ENCODE measurements at regions not wholly inside any gene's neighbourhood (a gene's known extent, or its start where the extent isn't known, plus 50 kb on each side); places are given as distances from the start of the nearest gene placed in this dataset.

- Histone ChIP-seq H3K27me3 (ENCODE audit: low read length) (no peaks in the 10 kb centered on the region), H3K9me3 (ENCODE audit: insufficient read depth, low read length) (no peaks in the 10 kb centered on the region), H4K20me1 (ENCODE audit: low read depth, low read length) (no peaks in the 10 kb centered on the region), H2AFZ (ENCODE audit: low read depth, low read length, severe bottlenecking) (no peak overlapping the region), H3K9ac (ENCODE audit: low read length) (no peak overlapping the region), H3K4me3 (ENCODE audit: insufficient read depth, low read length, poor library complexity, severe bottlenecking) (no peak overlapping the region), H3K79me2 (ENCODE audit: insufficient read depth, low read length) (no peaks in the 10 kb centered on the region), H3K27ac (ENCODE audit: low read depth, low read length) (no peak overlapping the region), H3F3A (ENCODE audit: insufficient read depth) (no peaks in the 10 kb centered on the region), H3K4me2 (ENCODE audit: low read depth, low read length, poor library complexity, severe bottlenecking) (no peak overlapping the region), H3K9me2 (replicated peaks; ENCODE audit: insufficient read depth, low read length) (no peaks in the 10 kb centered on the region), H3K36me3 (ENCODE audit: low read length) (no peaks in the 10 kb centered on the region)
- TF ChIP-seq CTCF (IDR thresholded peaks at IDR 0.05; ENCODE audit: insufficient read depth, low read length, poor library complexity, severe bottlenecking) (no peak), EZH2phosphoT487 (conservative IDR thresholded peaks at IDR 0.05; ENCODE audit: low read length) (no peak)
Observed at GRCh38 chr14:25358330-25358729, 308.4 kb upstream of the STXBP6 start.

GRCh38 chr14:25351269-25351668 is 301.3 kb upstream of the STXBP6 start:
- Histone ChIP-seq H3K27ac (ENCODE audit: low read depth, low read length) (no peak overlapping the region), H3K9ac (ENCODE audit: low read length) (no peak overlapping the region), H4K20me1 (ENCODE audit: low read depth, low read length) (no peaks in the 10 kb centered on the region), H3K4me3 (ENCODE audit: insufficient read depth, low read length, poor library complexity, severe bottlenecking) (no peak overlapping the region), H3K9me2 (replicated peaks; ENCODE audit: insufficient read depth, low read length) (no peaks in the 10 kb centered on the region), H3K9me3 (ENCODE audit: insufficient read depth, low read length) (no peaks in the 10 kb centered on the region), H3K27me3 (ENCODE audit: low read length) (no peaks in the 10 kb centered on the region), H3K36me3 (ENCODE audit: low read length) (no peaks in the 10 kb centered on the region), H2AFZ (ENCODE audit: low read depth, low read length, severe bottlenecking) (no peak overlapping the region), H3K79me2 (ENCODE audit: insufficient read depth, low read length) (no peaks in the 10 kb centered on the region), H3K4me2 (ENCODE audit: low read depth, low read length, poor library complexity, severe bottlenecking) (no peak overlapping the region), H3F3A (ENCODE audit: insufficient read depth) (no peaks in the 10 kb centered on the region)
- TF ChIP-seq EZH2phosphoT487 (conservative IDR thresholded peaks at IDR 0.05; ENCODE audit: low read length), result no peak
- TF ChIP-seq CTCF (IDR thresholded peaks at IDR 0.05; ENCODE audit: insufficient read depth, low read length, poor library complexity, severe bottlenecking), result no peak

- TF ChIP-seq CTCF (IDR thresholded peaks at IDR 0.05; ENCODE audit: insufficient read depth, low read length, poor library complexity, severe bottlenecking) (no peak), EZH2phosphoT487 (conservative IDR thresholded peaks at IDR 0.05; ENCODE audit: low read length) (no peak)
- Histone ChIP-seq H3K27me3 (ENCODE audit: low read length) (no peaks in the 10 kb centered on the region), H3K9me2 (replicated peaks; ENCODE audit: insufficient read depth, low read length) (no peaks in the 10 kb centered on the region), H3F3A (ENCODE audit: insufficient read depth) (no peaks in the 10 kb centered on the region), H3K36me3 (ENCODE audit: low read length) (no peaks in the 10 kb centered on the region), H3K9ac (ENCODE audit: low read length) (no peak overlapping the region), H3K9me3 (ENCODE audit: insufficient read depth, low read length) (no peaks in the 10 kb centered on the region), H4K20me1 (ENCODE audit: low read depth, low read length) (no peaks in the 10 kb centered on the region), H3K4me2 (ENCODE audit: low read depth, low read length, poor library complexity, severe bottlenecking) (no peak overlapping the region), H3K79me2 (ENCODE audit: insufficient read depth, low read length) (no peaks in the 10 kb centered on the region), H3K27ac (ENCODE audit: low read depth, low read length) (no peak overlapping the region), H2AFZ (ENCODE audit: low read depth, low read length, severe bottlenecking) (no peak overlapping the region), H3K4me3 (ENCODE audit: insufficient read depth, low read length, poor library complexity, severe bottlenecking) (no peak overlapping the region)
Observed at GRCh38 chr14:25350802-25351201, 300.9 kb upstream of the STXBP6 start.
